ENCODE measurements at regions not wholly inside any gene's neighbourhood (a gene's known extent, or its start where the extent isn't known, plus 50 kb on each side); places are given as distances from the start of the nearest gene placed in this dataset.

DNA sequence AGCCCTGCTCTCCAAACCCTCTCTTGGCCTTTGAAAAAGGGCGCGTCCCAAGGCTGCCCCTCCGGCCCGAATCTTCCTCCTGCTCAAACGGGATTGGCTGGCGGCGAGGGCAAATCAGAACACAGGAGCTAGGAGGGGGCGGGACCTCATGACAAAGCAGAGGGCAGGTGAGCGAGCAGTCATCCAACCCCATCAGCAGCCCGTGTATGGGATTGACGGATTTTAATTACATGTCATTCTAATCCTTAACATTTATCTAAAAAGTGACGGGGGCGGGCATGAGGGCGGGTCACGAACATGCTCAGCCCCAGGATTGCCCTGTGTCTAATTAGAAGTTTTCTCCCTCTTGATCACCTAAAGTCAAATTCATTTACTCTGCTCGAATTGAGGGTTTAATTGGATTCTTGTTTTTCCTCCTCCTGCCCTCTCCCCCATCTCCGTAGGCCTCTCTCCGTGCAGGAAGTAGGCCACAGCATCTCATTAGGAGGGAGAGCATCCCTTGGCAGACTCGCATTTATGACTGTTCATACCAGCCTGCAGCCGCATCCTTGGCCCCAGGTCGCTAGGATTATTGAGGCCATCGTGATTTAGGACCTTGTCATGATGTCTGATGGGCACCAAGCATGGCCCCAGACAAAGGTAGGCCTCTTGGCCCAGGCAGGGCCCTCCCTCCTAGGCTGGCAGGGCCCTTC lies 147.1 kb downstream of the CHST1 start:
- DNase-seq (ENCODE audit: low read depth, low spot score) (no peak), FAIRE-seq (no peak)
- no peaks in the 10 kb centered on the region for H4K20me1 ChIP-seq (replicated peaks; ENCODE audit: control insufficient read depth, extremely low read depth, insufficient read depth, low read length)
- no peaks in the 10 kb centered on the region for H3K9me3 ChIP-seq (replicated peaks; ENCODE audit: control insufficient read depth, insufficient read depth, low read length)
- H3K9me1 ChIP-seq (replicated peaks; ENCODE audit: control insufficient read depth, extremely low read depth, insufficient read depth, low read length): no peaks in the 10 kb centered on the region
- H3K79me2 ChIP-seq (ENCODE audit: control insufficient read depth, insufficient read depth, low read length): no peaks in the 10 kb centered on the region
- intact Hi-C loops (cut with micrococcal nuclease): no loop called here
- no peak for TF ChIP-seq MYC (IDR thresholded peaks at IDR 0.05; ENCODE audit: low read depth, low read length)
- no peak for TF ChIP-seq POLR2AphosphoS5 (IDR thresholded peaks at IDR 0.05; ENCODE audit: insufficient read depth, low read depth, low read length)
- no peak for TF ChIP-seq FOS (IDR thresholded peaks at IDR 0.05; ENCODE audit: borderline replicate concordance, insufficient read depth, low read length)
- TF ChIP-seq, protein P1, sequence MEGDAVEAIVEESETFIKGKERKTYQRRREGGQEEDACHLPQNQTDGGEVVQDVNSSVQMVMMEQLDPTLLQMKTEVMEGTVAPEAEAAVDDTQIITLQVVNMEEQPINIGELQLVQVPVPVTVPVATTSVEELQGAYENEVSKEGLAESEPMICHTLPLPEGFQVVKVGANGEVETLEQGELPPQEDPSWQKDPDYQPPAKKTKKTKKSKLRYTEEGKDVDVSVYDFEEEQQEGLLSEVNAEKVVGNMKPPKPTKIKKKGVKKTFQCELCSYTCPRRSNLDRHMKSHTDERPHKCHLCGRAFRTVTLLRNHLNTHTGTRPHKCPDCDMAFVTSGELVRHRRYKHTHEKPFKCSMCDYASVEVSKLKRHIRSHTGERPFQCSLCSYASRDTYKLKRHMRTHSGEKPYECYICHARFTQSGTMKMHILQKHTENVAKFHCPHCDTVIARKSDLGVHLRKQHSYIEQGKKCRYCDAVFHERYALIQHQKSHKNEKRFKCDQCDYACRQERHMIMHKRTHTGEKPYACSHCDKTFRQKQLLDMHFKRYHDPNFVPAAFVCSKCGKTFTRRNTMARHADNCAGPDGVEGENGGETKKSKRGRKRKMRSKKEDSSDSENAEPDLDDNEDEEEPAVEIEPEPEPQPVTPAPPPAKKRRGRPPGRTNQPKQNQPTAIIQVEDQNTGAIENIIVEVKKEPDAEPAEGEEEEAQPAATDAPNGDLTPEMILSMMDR (IDR thresholded peaks at IDR 0.05; ENCODE audit: extremely low read depth in 1 of 2, insufficient read depth in 1 of 2, low read depth in 1 of 2, low read length in 2 of 2): no peak
- TF ChIP-seq EZH2 (IDR thresholded peaks at IDR 0.05; ENCODE audit: borderline replicate concordance, low read depth, low read length, severe bottlenecking): no peak
- no TSS peak for BruUV-seq (replicated peaks)
- dilution Hi-C loops (cut with MboI; ENCODE audit: extremely low pct_ligation_motif_present, low sequenced_read_pairs): no loop called here
- no peak overlapping the region for H3K4me3 ChIP-seq (replicated peaks in 1 of 3; ENCODE audit: insufficient read depth in 1 of 3, low read depth in 1 of 3, low read length in 3 of 3)
- no peak overlapping the region for H3K4me2 ChIP-seq (ENCODE audit: insufficient read depth, low read length)
- ChIA-PET POLR2A (no interaction called here), CTCF (no interaction called here)
- peaks cover 0 to 4% of the 10 kb centered on the region in 2 experiments for H3K27me3 ChIP-seq (ENCODE audit: control insufficient read depth in 2 of 2, insufficient read depth in 2 of 2, low read length in 2 of 2)
- no peaks in the 10 kb centered on the region for H3K4me1 ChIP-seq (ENCODE audit: control insufficient read depth, extremely low read depth, insufficient read depth, low read length)
- no peak overlapping the region for H3K9ac ChIP-seq (replicated peaks; ENCODE audit: extremely low read depth, insufficient read depth, low read length)
- H3K27ac ChIP-seq (ENCODE audit: insufficient read depth, low read depth, low read length): no peak overlapping the region
- H3K36me3 ChIP-seq (ENCODE audit: control insufficient read depth in 2 of 2, extremely low read depth in 1 of 2, insufficient read depth in 2 of 2, low read length in 2 of 2): no peaks in the 10 kb centered on the region
- no peak overlapping the region for H2AFZ ChIP-seq (ENCODE audit: low read depth, low read length)

All from endothelial cell of umbilical vein (primary cell).